Adipocyte (in vitro differentiated cells): ENCODE measurements at regions not wholly inside any gene's neighbourhood (a gene's known extent, or its start where the extent isn't known, plus 50 kb on each side); places are given as distances from the start of the nearest gene placed in this dataset.

Source experiments
- DNase-seq: peaks from one replicate; pipeline ENCODE4 v3.0.0-alpha.2; 2015; ENCODE audit warnings: low read depth
- H3K27me3 ChIP-seq: replicated peaks from 2 replicates; pipeline ENCODE4 v1.7.0; 2013; ENCODE audit warnings: mild to moderate bottlenecking, low read length, moderate library complexity; ENCODE audit not compliant: control insufficient read depth, insufficient read depth
- H3K36me3 ChIP-seq: 2 replicates; pipeline ENCODE4 v1.7.0; 2013; ENCODE audit warnings: low read length, mild to moderate bottlenecking, moderate library complexity; ENCODE audit not compliant: control insufficient read depth, insufficient read depth, severe bottlenecking
- H3K4me1 ChIP-seq: 2 replicates; pipeline ENCODE4 v1.7.0; 2013; ENCODE audit warnings: mild to moderate bottlenecking, low read length, moderate library complexity; ENCODE audit not compliant: control insufficient read depth, insufficient read depth
- H3K4me3 ChIP-seq: 2 replicates; pipeline ENCODE4 v1.7.0; 2013; ENCODE audit warnings: mild to moderate bottlenecking, low read length, moderate library complexity
- H3K9ac ChIP-seq: 2 replicates; pipeline ENCODE4 v1.7.0; 2013; ENCODE audit warnings: mild to moderate bottlenecking, low read length, moderate library complexity
- H3K9me3 ChIP-seq: 2 replicates; pipeline ENCODE4 v1.7.0; 2013; ENCODE audit warnings: mild to moderate bottlenecking, low read length, moderate library complexity; ENCODE audit not compliant: control insufficient read depth

DNA sequence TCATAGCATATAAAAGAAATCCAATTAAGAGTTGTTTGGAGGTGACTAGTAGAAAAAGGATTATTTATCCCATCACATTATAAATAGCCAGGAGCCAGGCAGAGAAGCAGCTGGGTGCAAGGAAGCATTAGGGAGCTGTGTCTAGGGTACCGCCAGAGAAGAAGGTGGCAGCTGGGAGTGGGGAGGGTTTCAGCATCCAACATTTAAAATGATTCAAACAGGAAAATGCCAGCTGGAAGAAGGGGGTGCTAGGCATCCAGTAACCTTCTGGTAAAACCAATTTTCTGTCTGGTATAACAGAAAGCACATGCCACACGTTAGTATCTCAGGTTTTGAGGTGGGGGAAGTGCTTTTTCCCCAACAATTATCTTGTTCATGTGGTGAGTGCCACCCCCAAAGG is 452.4 kb downstream of the ZEB2 start:
- H3K4me3 ChIP-seq: no peak overlapping the region
- no peak for DNase-seq
- H3K36me3 ChIP-seq: no peaks in the 10 kb centered on the region
- H3K9ac ChIP-seq: no peak overlapping the region
- no peaks in the 10 kb centered on the region for H3K27me3 ChIP-seq
- no peaks in the 10 kb centered on the region for H3K9me3 ChIP-seq
- no peaks in the 10 kb centered on the region for H3K4me1 ChIP-seq

GRCh38 chr2:144063602-144064001 is 456.3 kb downstream of the ZEB2 start:
- H3K4me3 ChIP-seq: no peak overlapping the region
- H3K4me1 ChIP-seq: no peaks in the 10 kb centered on the region
- no peak overlapping the region for H3K9ac ChIP-seq
- H3K9me3 ChIP-seq: no peaks in the 10 kb centered on the region
- DNase-seq: no peak
- H3K27me3 ChIP-seq: no peaks in the 10 kb centered on the region
- H3K36me3 ChIP-seq: no peaks in the 10 kb centered on the region

DNA sequence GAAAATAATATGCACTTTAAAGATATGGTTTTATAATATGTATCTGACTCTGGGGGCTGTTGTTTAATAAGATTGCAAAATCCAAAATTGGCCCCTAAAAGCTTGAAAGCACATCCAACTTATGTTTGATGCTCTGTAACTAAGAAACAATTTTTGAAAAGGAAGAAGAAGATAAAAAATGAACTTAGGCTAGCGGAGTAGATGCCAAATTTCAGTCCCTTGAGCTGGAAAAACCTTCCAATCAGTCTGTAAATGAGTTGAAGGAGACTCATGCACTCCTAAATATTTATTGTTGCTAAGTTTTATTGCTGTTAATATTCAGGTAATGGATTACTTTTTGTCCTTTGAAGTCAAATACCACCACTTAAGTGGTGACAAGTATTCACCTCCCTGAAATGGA is 465.0 kb downstream of the ZEB2 start:
- Histone ChIP-seq H3K27me3 (no peaks in the 10 kb centered on the region), H3K9ac (no peak overlapping the region), H3K4me3 (no peak overlapping the region), H3K9me3 (no peaks in the 10 kb centered on the region), H3K36me3 (no peaks in the 10 kb centered on the region), H3K4me1 (peaks cover 7% of the 10 kb centered on the region)
- DNase-seq: no peak

- Histone ChIP-seq H3K4me1 (peaks cover 7% of the 10 kb centered on the region), H3K36me3 (no peaks in the 10 kb centered on the region), H3K27me3 (no peaks in the 10 kb centered on the region), H3K4me3 (no peak overlapping the region), H3K9me3 (no peaks in the 10 kb centered on the region), H3K9ac (no peak overlapping the region)
- DNase-seq: no peak
These were observed 467.8 kb downstream of the ZEB2 start for GRCh38 chr2:144052083-144052482.

- no peak overlapping the region for H3K9ac ChIP-seq
- H3K27me3 ChIP-seq: no peaks in the 10 kb centered on the region
- H3K36me3 ChIP-seq: no peaks in the 10 kb centered on the region
- no peak for DNase-seq
- no peak overlapping the region for H3K4me3 ChIP-seq
- H3K4me1 ChIP-seq: peaks cover 7% of the 10 kb centered on the region
- no peaks in the 10 kb centered on the region for H3K9me3 ChIP-seq
These were observed 470.8 kb downstream of the ZEB2 start for GRCh38 chr2:144049137-144049536.

DNA sequence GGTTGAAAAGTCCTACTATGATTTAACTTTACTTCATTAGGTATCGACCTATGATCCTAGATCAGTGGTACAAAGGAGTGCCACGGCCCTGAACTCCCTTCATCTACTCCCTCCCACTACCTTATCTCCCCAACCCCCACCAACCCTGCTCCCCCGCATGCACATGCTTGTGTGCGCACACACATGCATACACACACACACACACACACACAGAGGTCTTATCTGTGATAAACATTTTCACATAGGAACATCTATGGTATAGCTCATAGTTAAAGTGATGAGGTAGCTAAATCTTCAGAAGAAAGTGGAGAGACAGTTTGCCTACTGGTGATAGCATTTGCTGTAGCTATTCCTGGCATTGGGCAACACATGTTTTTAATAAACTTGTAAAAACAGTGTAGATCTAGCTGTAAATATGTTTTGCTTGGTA is 471.3 kb downstream of the ZEB2 start:
- Histone ChIP-seq H3K9me3 (no peaks in the 10 kb centered on the region), H3K4me1 (peaks cover 7% of the 10 kb centered on the region), H3K4me3 (no peak overlapping the region), H3K9ac (no peak overlapping the region), H3K36me3 (no peaks in the 10 kb centered on the region), H3K27me3 (no peaks in the 10 kb centered on the region)
- DNase-seq: peak; percentile 65

DNA sequence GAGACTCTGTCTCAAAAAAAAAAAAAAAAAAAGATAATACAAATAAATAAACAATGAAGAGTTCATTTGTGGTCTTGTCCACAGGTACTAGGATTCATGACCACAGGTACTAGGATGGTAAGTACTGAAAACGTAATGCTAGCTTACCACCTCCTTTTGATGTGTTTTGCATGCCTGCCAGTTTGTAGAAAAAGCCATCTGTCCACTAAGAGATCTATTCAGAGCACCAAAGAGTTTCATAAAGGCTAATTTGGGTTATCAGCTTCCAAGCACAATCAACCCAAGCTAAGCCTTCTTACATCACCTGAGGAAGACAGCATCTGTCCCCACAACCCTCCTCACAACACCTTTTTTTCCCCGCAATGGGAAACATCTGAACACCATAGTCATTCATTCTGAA is 477.2 kb downstream of the ZEB2 start:
- Histone ChIP-seq H3K27me3 (no peaks in the 10 kb centered on the region), H3K9me3 (no peaks in the 10 kb centered on the region), H3K4me3 (no peak overlapping the region), H3K36me3 (no peaks in the 10 kb centered on the region), H3K9ac (no peak overlapping the region), H3K4me1 (no peaks in the 10 kb centered on the region)
- no peak for DNase-seq

DNA sequence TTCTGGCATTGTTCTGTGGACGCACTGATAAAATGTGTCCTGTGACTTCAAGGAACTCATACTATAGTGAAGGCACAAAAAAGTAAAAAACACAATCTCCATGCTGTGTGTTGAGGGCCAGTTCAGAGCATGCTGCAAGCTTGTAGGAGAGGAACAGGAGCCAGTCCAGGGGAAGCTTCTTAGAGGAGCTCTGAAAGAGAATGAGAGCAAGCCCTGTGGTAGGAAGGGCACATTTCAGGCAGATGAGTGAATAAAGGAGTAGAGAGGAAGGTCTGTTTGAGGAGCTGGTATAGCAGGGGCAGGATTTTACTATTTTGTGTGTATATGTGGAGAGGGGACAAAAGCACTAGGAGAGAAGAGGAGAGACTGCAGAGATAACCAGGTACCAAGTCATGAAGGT is 478.3 kb downstream of the ZEB2 start:
- Histone ChIP-seq H3K9ac (no peak overlapping the region), H3K9me3 (no peaks in the 10 kb centered on the region), H3K36me3 (no peaks in the 10 kb centered on the region), H3K4me3 (no peak overlapping the region), H3K4me1 (no peaks in the 10 kb centered on the region), H3K27me3 (no peaks in the 10 kb centered on the region)
- no peak for DNase-seq

DNA sequence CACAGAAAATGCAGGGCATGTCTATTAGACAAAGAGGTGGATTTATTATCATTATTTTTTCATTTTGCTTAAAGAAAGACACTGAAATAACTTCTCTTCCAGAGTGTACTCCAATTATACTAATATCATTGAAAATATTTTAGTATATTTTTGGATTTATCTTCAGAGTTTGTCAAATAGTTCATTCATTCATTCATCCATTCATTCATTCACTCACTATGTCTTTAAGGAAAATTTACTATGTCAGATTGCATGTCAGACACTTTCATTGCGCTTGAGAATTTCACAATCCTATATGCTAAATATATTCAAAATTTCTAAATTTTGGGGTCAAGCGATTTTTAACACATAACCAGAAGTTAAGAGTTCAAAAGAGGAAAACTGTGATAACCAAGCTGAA is 479.1 kb downstream of the ZEB2 start:
- no peaks in the 10 kb centered on the region for H3K9me3 ChIP-seq
- no peaks in the 10 kb centered on the region for H3K27me3 ChIP-seq
- no peak for DNase-seq
- H3K4me1 ChIP-seq: no peaks in the 10 kb centered on the region
- H3K36me3 ChIP-seq: no peaks in the 10 kb centered on the region
- no peak overlapping the region for H3K9ac ChIP-seq
- no peak overlapping the region for H3K4me3 ChIP-seq

GRCh38 chr2:144032566-144032965 is 487.4 kb downstream of the ZEB2 start:
- peak; percentile 66 for DNase-seq
- H3K27me3 ChIP-seq: no peaks in the 10 kb centered on the region
- peak overlapping the region; percentile 5 for H3K4me3 ChIP-seq
- no peaks in the 10 kb centered on the region for H3K9me3 ChIP-seq
- no peaks in the 10 kb centered on the region for H3K36me3 ChIP-seq
- H3K9ac ChIP-seq: no peak overlapping the region
- peaks cover 21% of the 10 kb centered on the region for H3K4me1 ChIP-seq

DNA sequence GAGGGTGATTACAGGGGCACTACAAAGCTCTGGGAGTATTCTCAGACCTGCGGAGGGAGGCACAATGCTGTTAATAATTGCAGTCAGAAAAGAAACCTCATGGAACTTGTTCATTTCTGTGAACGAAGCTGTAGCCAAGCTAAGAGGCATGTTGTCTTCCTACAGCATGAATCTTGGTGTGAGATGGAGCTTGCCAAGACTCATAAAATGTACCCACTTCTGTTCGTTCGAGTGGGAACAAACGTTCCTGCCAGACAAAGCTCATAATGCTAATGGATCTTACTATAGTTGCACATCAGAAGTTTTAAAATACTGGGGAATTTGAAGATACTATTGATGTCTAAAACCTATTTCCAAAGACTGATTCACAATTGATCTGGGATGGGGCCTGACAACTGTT is 489.1 kb downstream of the ZEB2 start:
- Histone ChIP-seq H3K9ac (no peak overlapping the region), H3K4me1 (peaks cover 21% of the 10 kb centered on the region), H3K4me3 (no peak overlapping the region), H3K27me3 (no peaks in the 10 kb centered on the region), H3K9me3 (no peaks in the 10 kb centered on the region), H3K36me3 (no peaks in the 10 kb centered on the region)
- DNase-seq: no peak

DNA sequence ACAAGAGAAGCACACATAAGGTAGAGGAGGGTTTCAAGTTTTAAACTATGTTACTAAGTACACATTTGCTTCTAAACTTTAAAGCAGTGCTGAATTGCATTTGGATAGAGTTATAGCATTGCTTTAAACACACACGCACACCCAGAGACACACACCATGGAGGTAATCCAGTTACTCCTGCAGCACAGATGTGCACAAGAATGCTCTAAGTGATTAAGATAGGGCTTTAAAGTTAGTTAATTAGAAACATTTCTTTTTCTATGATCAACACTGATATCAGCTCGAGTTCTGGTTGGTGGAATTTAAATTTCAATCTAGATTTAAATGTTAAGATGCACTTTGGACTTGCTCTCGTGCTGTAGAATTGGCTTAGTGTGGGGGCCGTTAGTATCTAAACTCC is 492.3 kb downstream of the ZEB2 start:
- no peak for DNase-seq
- H3K4me1 ChIP-seq: peaks cover 8% of the 10 kb centered on the region
- H3K4me3 ChIP-seq: no peak overlapping the region
- H3K9me3 ChIP-seq: no peaks in the 10 kb centered on the region
- H3K36me3 ChIP-seq: no peaks in the 10 kb centered on the region
- H3K9ac ChIP-seq: no peak overlapping the region
- no peaks in the 10 kb centered on the region for H3K27me3 ChIP-seq
